K562 (cell line): ENCODE measurements at regions not wholly inside any gene's neighbourhood (a gene's known extent, or its start where the extent isn't known, plus 50 kb on each side); places are given as distances from the start of the nearest gene placed in this dataset.

Experiments used
- AFF4 ChIP-seq: sonication (generic); formaldehyde crosslinking; IDR thresholded peaks from 2 replicates; pipeline ENCODE4 v1.8.0; 2023; ENCODE audit warnings: mild to moderate bottlenecking, missing genetic modification reagents
- CTBP1 ChIP-seq: fragments of 450-650 bp; IDR thresholded peaks from 2 replicates; pipeline ENCODE4 v1.6.1; 2016; ENCODE audit warnings: borderline replicate concordance
- ETS1 ChIP-seq: conservative IDR thresholded peaks from 2 replicates; pipeline ENCODE4 v1.6.1; 2011; ENCODE audit warnings: low read depth, mild to moderate bottlenecking, low read length; ENCODE audit not compliant: control insufficient read depth
- GTF2F1 ChIP-seq: IDR thresholded peaks from 2 replicates; pipeline ENCODE4 v1.6.1; 2011; ENCODE audit warnings: low read depth, low read length, improper control_type of control experiment
- RNF219 ChIP-seq: fragments of 250-450 bp; sonication (Bioruptor Pico); IDR thresholded peaks from 2 replicates; pipeline ENCODE4 v1.5.0; 2022; ENCODE audit warnings: mild to moderate bottlenecking
- SP2 ChIP-seq: IDR thresholded peaks from 2 replicates; pipeline ENCODE4 v1.6.1; 2011; ENCODE audit warnings: mild to moderate bottlenecking, low read depth, low read length, moderate library complexity; ENCODE audit not compliant: poor library complexity, severe bottlenecking; ENCODE audit errors: extremely low read depth
- ZNF76 ChIP-seq: fragments of 250-450 bp; sonication (Bioruptor Pico); IDR thresholded peaks from 2 replicates; pipeline ENCODE4 v1.4.0; 2020; ENCODE audit warnings: mild to moderate bottlenecking, moderate library complexity, borderline replicate concordance

GRCh38 chr16:54346041-54346440, 59.5 kb upstream of the IRX3 start:
- TF ChIP-seq CTBP1: no peak
- no peak for TF ChIP-seq ETS1
- TF ChIP-seq RNF219 (CRISPR knock-in tag): no peak
- TF ChIP-seq ZNF76 (CRISPR knock-in tag): no peak
- TF ChIP-seq AFF4 (CRISPR knock-in tag): no peak
- TF ChIP-seq SP2: no peak
- TF ChIP-seq GTF2F1: no peak
